Mesenchymal stem cell (in vitro differentiated cells and primary cell): ENCODE measurements at regions not wholly inside any gene's neighbourhood (a gene's known extent, or its start where the extent isn't known, plus 50 kb on each side); places are given as distances from the start of the nearest gene placed in this dataset.
"Not testable (repeated sequence)": the region's sequence is repeated elsewhere in the genome, so short reads cannot be mapped to it uniquely, and the experiment has no call there.

Source experiments
- DNase-seq: peaks from one replicate; pipeline ENCODE4 v3.0.0-alpha.2; 2013
- H2AFZ ChIP-seq: one replicate; pipeline ENCODE4 v1.6.1; 2013; ENCODE audit warnings: low read depth, mild to moderate bottlenecking, control low read depth, inconsistent platforms, low read length, moderate library complexity
- H2AK5ac ChIP-seq: 2 replicates; pipeline ENCODE4 v1.6.1; 2013; ENCODE audit warnings: low read length, moderate library complexity, mild to moderate bottlenecking, inconsistent platforms; ENCODE audit not compliant: severe bottlenecking
- H2BK120ac ChIP-seq: one replicate; pipeline ENCODE4 v1.6.1; 2013; ENCODE audit warnings: low read depth, mild to moderate bottlenecking, inconsistent platforms, low read length, moderate library complexity
- H2BK12ac ChIP-seq, 2 experiments: one replicate each; pipeline ENCODE4 v1.6.1; 2013; ENCODE audit warnings: inconsistent platforms in 2 of 2, low read length in 2 of 2, mild to moderate bottlenecking in 2 of 2, moderate library complexity in 2 of 2, control low read depth in 1 of 2
- H2BK15ac ChIP-seq: one replicate; pipeline ENCODE4 v1.6.1; 2013; ENCODE audit warnings: mild to moderate bottlenecking, low read depth, inconsistent platforms; ENCODE audit not compliant: poor library complexity, severe bottlenecking
- H2BK5ac ChIP-seq: 2 replicates; pipeline ENCODE4 v1.6.1; 2013; ENCODE audit warnings: low read depth, mild to moderate bottlenecking, low read length, control low read depth, inconsistent platforms; ENCODE audit not compliant: poor library complexity, severe bottlenecking
- H3K14ac ChIP-seq, 2 experiments: one replicate each; pipeline ENCODE4 v1.6.1; 2013; ENCODE audit warnings: inconsistent platforms in 2 of 2, low read length in 2 of 2, control low read depth in 1 of 2, mild to moderate bottlenecking in 1 of 2, moderate library complexity in 1 of 2
- H3K18ac ChIP-seq, 2 experiments: one replicate each; pipeline ENCODE4 v1.6.1; 2013; ENCODE audit warnings: inconsistent platforms in 2 of 2, low read length in 2 of 2, control low read depth in 1 of 2, low read depth in 1 of 2, mild to moderate bottlenecking in 1 of 2
- H3K23ac ChIP-seq, 2 experiments: one replicate each; pipeline ENCODE4 v1.6.1; 2013; ENCODE audit warnings: inconsistent platforms in 2 of 2, low read length in 2 of 2, mild to moderate bottlenecking in 2 of 2, moderate library complexity in 2 of 2, control low read depth in 1 of 2
- H3K27ac ChIP-seq: 2 replicates; pipeline ENCODE4 v1.5.1; 2013; ENCODE audit warnings: mild to moderate bottlenecking, moderate library complexity, low read length, control low read depth, inconsistent platforms; ENCODE audit not compliant: poor library complexity, severe bottlenecking
- H3K27me3 ChIP-seq, 2 experiments: 2 replicates each; pipeline versions ENCODE4 v1.6.1 to v1.7.0; 2013; ENCODE audit warnings: low read length in 2 of 2, mild to moderate bottlenecking in 2 of 2, moderate library complexity in 2 of 2, control low read depth in 1 of 2, inconsistent platforms in 1 of 2; ENCODE audit not compliant: control insufficient read depth in 1 of 2, insufficient read depth in 1 of 2
- H3K36me3 ChIP-seq, 2 experiments: 2 replicates each; pipeline versions ENCODE4 v1.6.1 to v1.7.0; 2013; ENCODE audit warnings: low read length in 2 of 2, control low read depth in 1 of 2, inconsistent platforms in 1 of 2, low read depth in 1 of 2, mild to moderate bottlenecking in 1 of 2; ENCODE audit not compliant: insufficient read depth in 2 of 2, control insufficient read depth in 1 of 2
- H3K4ac ChIP-seq, 2 experiments: one replicate each; pipeline ENCODE4 v1.6.1; 2013; ENCODE audit warnings: inconsistent platforms in 2 of 2, low read length in 2 of 2, mild to moderate bottlenecking in 2 of 2, moderate library complexity in 2 of 2, control low read depth in 1 of 2, low read depth in 1 of 2
- H3K4me1 ChIP-seq: 2 replicates; pipeline ENCODE4 v1.6.1; 2013; ENCODE audit warnings: low read depth, low read length, control low read depth; ENCODE audit not compliant: control insufficient read depth, insufficient read depth
- H3K4me2 ChIP-seq: 2 replicates; pipeline ENCODE4 v1.6.1; 2013; ENCODE audit warnings: low read length, mild to moderate bottlenecking, inconsistent platforms; ENCODE audit not compliant: poor library complexity, severe bottlenecking
- H3K4me3 ChIP-seq, 2 experiments: 2 replicates each; pipeline versions ENCODE4 v1.5.1 to v1.7.0; 2013; ENCODE audit warnings: low read length in 2 of 2, mild to moderate bottlenecking in 2 of 2, control low read depth in 1 of 2, low read depth in 1 of 2; ENCODE audit not compliant: insufficient read depth in 1 of 2
- H3K79me1 ChIP-seq: replicated peaks from 2 replicates; pipeline ENCODE4 v1.6.1; 2013; ENCODE audit warnings: mild to moderate bottlenecking, control low read depth, low read length, inconsistent platforms; ENCODE audit not compliant: poor library complexity, severe bottlenecking
- H3K9ac ChIP-seq: 2 replicates; pipeline ENCODE4 v1.7.0; 2013; ENCODE audit warnings: mild to moderate bottlenecking, low read length, moderate library complexity
- H3K9me3 ChIP-seq: 2 replicates; pipeline ENCODE4 v1.7.0; 2013; ENCODE audit warnings: mild to moderate bottlenecking, low read length; ENCODE audit not compliant: control insufficient read depth
- H4K8ac ChIP-seq: one replicate; pipeline ENCODE4 v1.6.1; 2013; ENCODE audit warnings: inconsistent platforms, mild to moderate bottlenecking, low read length, moderate library complexity
- H4K91ac ChIP-seq: one replicate; pipeline ENCODE4 v1.6.1; 2013; ENCODE audit warnings: mild to moderate bottlenecking, low read length, inconsistent platforms
- WGBS: methylation state at CpG from one replicate; pipeline ENCODE4 v1.1.7; 2013; ENCODE audit warnings: mixed read lengths; 5-methylcytosine and 5-hydroxymethylcytosine counted together

- H2AFZ ChIP-seq, result no peak overlapping the region
- H2BK15ac ChIP-seq, result no peak overlapping the region
- no peak overlapping the region for H3K4me2 ChIP-seq
- no peak overlapping the region for H3K4me3 ChIP-seq
- H3K4ac ChIP-seq, result no peak overlapping the region
- no peak overlapping the region for H2AK5ac ChIP-seq
- no peak overlapping the region for H3K9ac ChIP-seq
- H4K8ac ChIP-seq, result no peak overlapping the region
- no peak overlapping the region for H2BK5ac ChIP-seq
- WGBS, result 81% methylated on average over 2 of the region's 2 CpGs
- peaks cover 23% of the 10 kb centered on the region for H3K9me3 ChIP-seq
- no peak overlapping the region for H3K27ac ChIP-seq
- no peaks in the 10 kb centered on the region for H3K79me1 ChIP-seq
- peaks cover 11% of the 10 kb centered on the region for H3K4me1 ChIP-seq
- no peak for DNase-seq
- no peak overlapping the region for H3K18ac ChIP-seq
- no peaks in the 10 kb centered on the region for H3K36me3 ChIP-seq
- H3K14ac ChIP-seq, result no peak overlapping the region
- H4K91ac ChIP-seq, result no peak overlapping the region
- H3K23ac ChIP-seq, result no peak overlapping the region
- peaks cover 3 to 12% of the 10 kb centered on the region in 2 experiments for H3K27me3 ChIP-seq
- no peak overlapping the region for H2BK120ac ChIP-seq
- H2BK12ac ChIP-seq, result no peak overlapping the region
Measured at GRCh38 chr13:20305587-20305986, 73.5 kb upstream of the GJB6 start.

DNA sequence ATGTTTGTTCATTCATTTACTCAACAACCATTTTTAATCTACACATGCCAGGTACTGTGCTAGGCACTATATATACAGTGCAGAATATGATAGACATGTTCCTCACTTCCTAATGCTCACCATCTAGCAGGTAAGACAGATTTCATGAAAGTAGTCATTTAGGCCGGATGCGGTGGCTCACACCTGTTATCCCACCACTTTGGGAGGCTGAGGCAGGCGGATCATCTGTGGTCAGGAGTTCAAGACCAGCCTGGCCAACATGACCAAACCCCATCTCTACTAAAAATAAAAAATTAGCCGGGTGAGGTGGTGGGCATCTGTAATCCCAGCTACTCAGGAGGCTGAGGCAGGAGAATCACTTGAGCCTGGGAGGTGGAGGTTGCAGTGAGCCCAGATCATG, 71.9 kb upstream of the GJB6 start:
- not testable (repeated sequence) for H2BK120ac ChIP-seq, H2BK12ac ChIP-seq, H4K91ac ChIP-seq, H3K36me3 ChIP-seq, H3K18ac ChIP-seq, H3K9ac ChIP-seq, H3K23ac ChIP-seq, H3K4me3 ChIP-seq, H3K27ac ChIP-seq, H2BK5ac ChIP-seq, DNase-seq, H3K14ac ChIP-seq, H2BK15ac ChIP-seq, H2AK5ac ChIP-seq, H3K4me2 ChIP-seq, H2AFZ ChIP-seq, H3K4ac ChIP-seq, H3K79me1 ChIP-seq, H4K8ac ChIP-seq
- Histone ChIP-seq H3K27me3 (peaks cover 7 to 12% of the 10 kb centered on the region in 2 experiments), H3K9me3 (peaks cover 20% of the 10 kb centered on the region), H3K4me1 (peaks cover 11% of the 10 kb centered on the region)
- WGBS, result 100% methylated on average over 2 of the region's 4 CpGs

DNA sequence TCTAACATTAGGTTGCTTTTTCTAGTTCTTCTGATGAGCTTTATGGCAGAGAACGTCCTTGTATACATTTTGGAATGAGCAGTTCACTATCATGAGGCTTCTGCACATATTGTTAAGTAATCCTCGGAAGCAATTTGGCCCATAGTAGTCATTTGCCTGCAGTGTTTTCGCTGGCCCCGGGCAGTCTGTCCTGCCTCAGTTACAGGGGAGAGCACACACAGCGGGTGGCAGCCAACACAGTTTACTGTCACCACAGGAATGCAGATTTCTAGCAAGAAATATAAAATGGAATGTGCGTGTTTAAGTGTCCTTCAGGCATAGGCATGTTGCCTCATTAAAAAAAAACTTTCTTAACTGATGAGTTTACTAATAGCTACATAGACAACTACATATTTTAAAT, 71.5 kb upstream of the GJB6 start:
- no peaks in the 10 kb centered on the region for H3K36me3 ChIP-seq
- no peak overlapping the region for H2AFZ ChIP-seq
- no peak overlapping the region for H3K23ac ChIP-seq
- DNase-seq, result peak; percentile 4
- 76% methylated on average over 5 of the region's 6 CpGs for WGBS
- no peak overlapping the region for H3K4me3 ChIP-seq
- H3K27ac ChIP-seq, result no peak overlapping the region
- peaks cover 7 to 12% of the 10 kb centered on the region in 2 experiments for H3K27me3 ChIP-seq
- no peak overlapping the region for H3K4me2 ChIP-seq
- no peak overlapping the region for H2BK120ac ChIP-seq
- peaks cover 11% of the 10 kb centered on the region for H3K4me1 ChIP-seq
- H4K91ac ChIP-seq, result no peak overlapping the region
- no peak overlapping the region for H3K18ac ChIP-seq
- H3K9me3 ChIP-seq, result peaks cover 16% of the 10 kb centered on the region
- H2AK5ac ChIP-seq, result no peak overlapping the region
- H2BK12ac ChIP-seq, result no peak overlapping the region
- no peaks in the 10 kb centered on the region for H3K79me1 ChIP-seq
- H2BK5ac ChIP-seq, result no peak overlapping the region
- H4K8ac ChIP-seq, result no peak overlapping the region
- no peak overlapping the region for H3K14ac ChIP-seq
- no peak overlapping the region for H3K9ac ChIP-seq
- no peak overlapping the region for H3K4ac ChIP-seq
- no peak overlapping the region for H2BK15ac ChIP-seq

GRCh38 chr13:20301403-20302071, 69.4 kb upstream of the GJB6 start:
- 48% methylated on average over 49 of the region's 56 CpGs for WGBS
- Histone ChIP-seq H2AFZ (no peak overlapping the region), H2BK12ac (no peak overlapping the region), H3K9me3 (no peaks in the 10 kb centered on the region), H3K4me2 (no peak overlapping the region), H3K4ac (no peak overlapping the region), H3K4me3 (peak overlapping the region in 1 of 2 experiments; percentile 56), H3K27ac (no peak overlapping the region), H2BK15ac (no peak overlapping the region), H4K91ac (no peak overlapping the region), H2BK5ac (no peak overlapping the region), H3K27me3 (peaks cover 7 to 22% of the 10 kb centered on the region in 2 experiments), H3K23ac (peak overlapping the region in 1 of 2 experiments; percentile 9), H2BK120ac (no peak overlapping the region), H2AK5ac (no peak overlapping the region), H4K8ac (no peak overlapping the region), H3K18ac (no peak overlapping the region), H3K14ac (no peak overlapping the region), H3K4me1 (peaks cover 14% of the 10 kb centered on the region), H3K9ac (peak overlapping the region; percentile 78), H3K36me3 (no peaks in the 10 kb centered on the region), H3K79me1 (no peaks in the 10 kb centered on the region)
- DNase-seq, result no peak
